Spleen (tissue), 11 donors: ENCODE measurements at regions not wholly inside any gene's neighbourhood (a gene's known extent, or its start where the extent isn't known, plus 50 kb on each side); places are given as distances from the start of the nearest gene placed in this dataset.

Experiments
- DNase-seq: peaks from one replicate; pipeline ENCODE4 v3.0.0-alpha.2; 2020
- H3K27ac ChIP-seq, 8 donors: fragments of 200-600 bp; sonication (generic) in 7 of 8; 1 replicate in 4 of 8; 2 replicates in 4 of 8; pipeline versions ENCODE4 v1.5.0 to v1.8.0; 2016 to 2021; ENCODE audit warnings: inconsistent platforms in 4 of 8, mild to moderate bottlenecking in 4 of 8, moderate library complexity in 1 of 8
- H3K27me3 ChIP-seq, 7 donors: fragments of 200-600 bp; sonication (generic) in 6 of 7; replicated peaks in 1 of 7; 1 replicate in 4 of 7; 2 replicates in 3 of 7; pipeline versions ENCODE4 v1.5.0 to v1.8.0; 2016 to 2021; ENCODE audit warnings: inconsistent platforms in 3 of 7, mild to moderate bottlenecking in 1 of 7
- H3K36me3 ChIP-seq, 6 donors: fragments of 200-600 bp; sonication (generic) in 5 of 6; 1 replicate in 4 of 6; 2 replicates in 2 of 6; pipeline versions ENCODE4 v1.5.0 to v1.8.0; 2016 to 2021; ENCODE audit warnings: inconsistent platforms in 2 of 6
- H3K4me1 ChIP-seq, 6 donors: fragments of 200-600 bp; sonication (generic) in 5 of 6; 1 replicate in 3 of 6; 2 replicates in 3 of 6; pipeline versions ENCODE4 v1.5.0 to v1.8.0; 2016 to 2021; ENCODE audit warnings: inconsistent platforms in 3 of 6
- H3K4me3 ChIP-seq, 8 donors: fragments of 200-600 bp; sonication (generic) in 7 of 8; 1 replicate in 4 of 8; 2 replicates in 4 of 8; pipeline versions ENCODE4 v1.5.0 to v1.8.0; 2016 to 2021; ENCODE audit warnings: inconsistent platforms in 4 of 8, mild to moderate bottlenecking in 4 of 8, moderate library complexity in 2 of 8
- H3K9me3 ChIP-seq, 8 donors: fragments of 200-600 bp; sonication (generic) in 7 of 8; 1 replicate in 4 of 8; 2 replicates in 4 of 8; pipeline versions ENCODE4 v1.5.0 to v1.8.0; 2016 to 2021; ENCODE audit warnings: inconsistent platforms in 4 of 8
- CTCF ChIP-seq, 11 experiments: fragments of 200-600 bp in 7 of 11; fragments of 450-650 bp in 4 of 11; sonication (generic) in 4 of 11; IDR thresholded peaks in 8 of 11; conservative IDR thresholded peaks in 3 of 11; 1 replicate in 7 of 11; 2 replicates in 4 of 11; pipeline versions ENCODE4 v1.4.0 to v1.8.0; 2016 to 2021; ENCODE audit warnings: antibody characterized with exemption in 11 of 11, inconsistent platforms in 4 of 11, mild to moderate bottlenecking in 1 of 11
- POLR2A ChIP-seq, 3 donors: fragments of 450-650 bp; IDR thresholded peaks; one replicate each; pipeline ENCODE4 v1.5.1; 2017; ENCODE audit warnings: antibody characterized with exemption in 3 of 3, mild to moderate bottlenecking in 1 of 3
- POLR2AphosphoS5 ChIP-seq, 3 donors: sonication (generic); formaldehyde crosslinking; IDR thresholded peaks; one replicate each; pipeline ENCODE4 v1.5.1; 2017; ENCODE audit warnings: antibody characterized with exemption in 3 of 3
- WGBS, 5 donors: extraction: QIAGEN DNeasy Blood & Tissue Kit in 3 of 5; methylation state at CpG; one replicate each; pipeline versions ENCODE4 v1.1.5 to v1.1.7; 2013 to 2018; 5-methylcytosine and 5-hydroxymethylcytosine counted together
- intact Hi-C: fragments of 100-400 bp; cut with DNase I; formaldehyde crosslinking; loops from one replicate; pipeline ENCODE4 v1.15.0; 2023; ENCODE audit warnings: low total_unique reads
- donor health status: healthy with polysubstance abuse.
- donor health status: DM: no; HTN: no; CAD: no; lungs with moderate emphysema.
- donor health status: DM: no; HTN: no; CAD: no.
- donor health status: Bipolar disorder and iron deficiency.
- donor health status: healthy.
- donor health status: DM: no; HTN: no; CAD: no.
- donor health status: DM: yes; HTN: yes; CAD: no.

GRCh38 chr14:100658181-100658886, 68.4 kb upstream of the DLK1 start:
- H3K36me3 ChIP-seq = no peaks in the 10 kb centered on the region
- peaks cover 0 to 36% (median 21%) of the 10 kb centered on the region in 6 donors for H3K4me1 ChIP-seq
- no peak for TF ChIP-seq POLR2A (IDR thresholded peaks at IDR 0.05)
- TF ChIP-seq POLR2AphosphoS5 (IDR thresholded peaks at IDR 0.05) = no peak
- TF ChIP-seq CTCF (IDR thresholded peaks at IDR 0.05 in 8 of 11, conservative IDR thresholded peaks at IDR 0.05 in 3 of 11) = no peak
- 48 to 64% (median 55%) methylated on average over 5 to 6 of the region's 6 CpGs for WGBS, 5 donors
- no peak overlapping the region for H3K27ac ChIP-seq
- peaks cover 0 to 43% (median 15%) of the 10 kb centered on the region in 7 donors for H3K27me3 ChIP-seq
- H3K9me3 ChIP-seq = no peaks in the 10 kb centered on the region
- no peak overlapping the region for H3K4me3 ChIP-seq
- DNase-seq = no peak
- intact Hi-C loops = no loop called here

GRCh38 chr14:100659345-100660001, 67.2 kb upstream of the DLK1 start:
- no peaks in the 10 kb centered on the region for H3K36me3 ChIP-seq
- H3K4me1 ChIP-seq = peaks cover 0 to 41% (median 26%) of the 10 kb centered on the region in 6 donors
- H3K4me3 ChIP-seq = no peak overlapping the region
- peaks cover 0 to 31% (median 13%) of the 10 kb centered on the region in 7 donors for H3K27me3 ChIP-seq
- TF ChIP-seq CTCF (IDR thresholded peaks at IDR 0.05 in 8 of 11, conservative IDR thresholded peaks at IDR 0.05 in 3 of 11) (no peak), POLR2A (IDR thresholded peaks at IDR 0.05) (no peak), POLR2AphosphoS5 (IDR thresholded peaks at IDR 0.05) (no peak)
- 91 to 98% (median 91%) methylated on average over 13 to 17 of the region's 17 CpGs for WGBS, 5 donors
- no peak for DNase-seq
- no peaks in the 10 kb centered on the region for H3K9me3 ChIP-seq
- intact Hi-C loops = loop anchor here (10.0 kb wide), 1 partner anchor 185 kb away; no protein-coding TSS in a partner anchor
- no peak overlapping the region for H3K27ac ChIP-seq

- peak overlapping the region in 3 of 8 donors; percentile 19 to 31 (median 24) for H3K27ac ChIP-seq
- H3K27me3 ChIP-seq = peaks cover 0 to 21% (median 3%) of the 10 kb centered on the region in 7 donors
- intact Hi-C loops = loop anchor here (10.0 kb wide), 1 partner anchor 184 kb away; no protein-coding TSS in a partner anchor
- H3K9me3 ChIP-seq = no peaks in the 10 kb centered on the region
- H3K4me3 ChIP-seq = no peak overlapping the region
- DNase-seq = no peak
- TF ChIP-seq CTCF (IDR thresholded peaks at IDR 0.05 in 8 of 11, conservative IDR thresholded peaks at IDR 0.05 in 3 of 11) (no peak), POLR2A (IDR thresholded peaks at IDR 0.05) (no peak), POLR2AphosphoS5 (IDR thresholded peaks at IDR 0.05) (no peak)
- peaks cover 0 to 44% (median 26%) of the 10 kb centered on the region in 6 donors for H3K4me1 ChIP-seq
- WGBS, 5 donors = 80 to 87% (median 84%) methylated on average over 6 of the region's 6 CpGs
- no peaks in the 10 kb centered on the region for H3K36me3 ChIP-seq
Observed at GRCh38 chr14:100660498-100660881, 66.2 kb upstream of the DLK1 start.
